Thyroid gland (tissue), 4 donors: ENCODE measurements at regions not wholly inside any gene's neighbourhood (a gene's known extent, or its start where the extent isn't known, plus 50 kb on each side); places are given as distances from the start of the nearest gene placed in this dataset.

Experiments
- CTCF ChIP-seq, 6 experiments: fragments of 200-600 bp in 3 of 6; fragments of 450-650 bp in 3 of 6; sonication (generic) in 3 of 6; IDR thresholded peaks; one replicate each; pipeline ENCODE4 v1.5.1; 2016 to 2019; ENCODE audit warnings: antibody characterized with exemption in 6 of 6, mild to moderate bottlenecking in 2 of 6, inconsistent platforms in 1 of 6, moderate library complexity in 1 of 6
- POLR2A ChIP-seq, 2 donors: fragments of 450-650 bp; IDR thresholded peaks; one replicate each; pipeline ENCODE4 v1.6.1; 2017; ENCODE audit warnings: antibody characterized with exemption in 2 of 2, mild to moderate bottlenecking in 2 of 2, moderate library complexity in 1 of 2

GRCh38 chr5:18095061-18095460, 460.8 kb downstream of the TAF11L14 start:
- TF ChIP-seq CTCF (IDR thresholded peaks at IDR 0.05) (no peak), POLR2A (IDR thresholded peaks at IDR 0.05) (no peak)
